ENCODE measurements at regions not wholly inside any gene's neighbourhood (a gene's known extent, or its start where the extent isn't known, plus 50 kb on each side); places are given as distances from the start of the nearest gene placed in this dataset.

DNA sequence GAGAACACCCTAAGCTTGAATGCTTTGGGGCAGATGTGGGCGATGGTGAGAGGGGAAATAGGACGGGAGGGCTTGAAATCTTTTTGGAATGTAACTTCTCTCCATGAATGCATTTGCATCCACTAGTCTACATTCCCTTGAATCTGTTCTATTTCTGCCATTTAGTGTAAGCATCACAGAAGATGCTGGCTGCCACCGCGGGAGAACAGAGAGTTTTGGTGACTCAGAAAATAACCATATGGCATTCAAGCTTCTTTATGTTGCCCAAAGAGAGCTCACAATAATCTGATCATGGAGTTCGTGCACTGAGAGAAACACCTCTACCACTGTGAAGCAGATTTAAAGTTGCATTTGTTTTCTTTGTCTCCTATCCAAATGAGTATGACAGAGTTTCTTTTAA lies 52.6 kb upstream of the OTX2 start:
- TF ChIP-seq, protein P1, sequence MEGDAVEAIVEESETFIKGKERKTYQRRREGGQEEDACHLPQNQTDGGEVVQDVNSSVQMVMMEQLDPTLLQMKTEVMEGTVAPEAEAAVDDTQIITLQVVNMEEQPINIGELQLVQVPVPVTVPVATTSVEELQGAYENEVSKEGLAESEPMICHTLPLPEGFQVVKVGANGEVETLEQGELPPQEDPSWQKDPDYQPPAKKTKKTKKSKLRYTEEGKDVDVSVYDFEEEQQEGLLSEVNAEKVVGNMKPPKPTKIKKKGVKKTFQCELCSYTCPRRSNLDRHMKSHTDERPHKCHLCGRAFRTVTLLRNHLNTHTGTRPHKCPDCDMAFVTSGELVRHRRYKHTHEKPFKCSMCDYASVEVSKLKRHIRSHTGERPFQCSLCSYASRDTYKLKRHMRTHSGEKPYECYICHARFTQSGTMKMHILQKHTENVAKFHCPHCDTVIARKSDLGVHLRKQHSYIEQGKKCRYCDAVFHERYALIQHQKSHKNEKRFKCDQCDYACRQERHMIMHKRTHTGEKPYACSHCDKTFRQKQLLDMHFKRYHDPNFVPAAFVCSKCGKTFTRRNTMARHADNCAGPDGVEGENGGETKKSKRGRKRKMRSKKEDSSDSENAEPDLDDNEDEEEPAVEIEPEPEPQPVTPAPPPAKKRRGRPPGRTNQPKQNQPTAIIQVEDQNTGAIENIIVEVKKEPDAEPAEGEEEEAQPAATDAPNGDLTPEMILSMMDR (IDR thresholded peaks at IDR 0.05 in 2 of 3, conservative IDR thresholded peaks at IDR 0.05 in 1 of 3; ENCODE audit: insufficient read depth in 2 of 3, low read depth in 1 of 3, low read length in 3 of 3) = no peak
- TF ChIP-seq POLR2AphosphoS5 (IDR thresholded peaks at IDR 0.05; ENCODE audit: control insufficient read depth, insufficient read depth, low read depth, low read length) (no peak), ZNF507 (tag; conservative IDR thresholded peaks at IDR 0.05) (no peak), MYC (IDR thresholded peaks at IDR 0.05; ENCODE audit: low read depth, low read length) (no peak), MYC (CRISPR knock-in tag; IDR thresholded peaks at IDR 0.05; ENCODE audit: borderline replicate concordance, low read depth) (no peak), NFXL1 (CRISPR knock-in tag; IDR thresholded peaks at IDR 0.05) (no peak), PCBP1 (IDR thresholded peaks at IDR 0.05; ENCODE audit: low read depth, low read length, poor library complexity, severe bottlenecking) (no peak), ZFPM2 (CRISPR knock-in tag; IDR thresholded peaks at IDR 0.05) (no peak), ZNF778 (CRISPR knock-in tag; IDR thresholded peaks at IDR 0.05) (no peak), KLF13 (tag; IDR thresholded peaks at IDR 0.05; ENCODE audit: borderline replicate concordance, low read depth) (no peak), CEBPB (tag; IDR thresholded peaks at IDR 0.05) (no peak), POLR2A (conservative IDR thresholded peaks at IDR 0.05) (no peak)
- TF ChIP-seq, protein P2, sequence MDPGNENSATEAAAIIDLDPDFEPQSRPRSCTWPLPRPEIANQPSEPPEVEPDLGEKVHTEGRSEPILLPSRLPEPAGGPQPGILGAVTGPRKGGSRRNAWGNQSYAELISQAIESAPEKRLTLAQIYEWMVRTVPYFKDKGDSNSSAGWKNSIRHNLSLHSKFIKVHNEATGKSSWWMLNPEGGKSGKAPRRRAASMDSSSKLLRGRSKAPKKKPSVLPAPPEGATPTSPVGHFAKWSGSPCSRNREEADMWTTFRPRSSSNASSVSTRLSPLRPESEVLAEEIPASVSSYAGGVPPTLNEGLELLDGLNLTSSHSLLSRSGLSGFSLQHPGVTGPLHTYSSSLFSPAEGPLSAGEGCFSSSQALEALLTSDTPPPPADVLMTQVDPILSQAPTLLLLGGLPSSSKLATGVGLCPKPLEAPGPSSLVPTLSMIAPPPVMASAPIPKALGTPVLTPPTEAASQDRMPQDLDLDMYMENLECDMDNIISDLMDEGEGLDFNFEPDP (CRISPR knock-in tag; IDR thresholded peaks at IDR 0.05) = no peak

Measured in K562 (cell line).